ENCODE measurements at regions not wholly inside any gene's neighbourhood (a gene's known extent, or its start where the extent isn't known, plus 50 kb on each side); places are given as distances from the start of the nearest gene placed in this dataset.

DNA sequence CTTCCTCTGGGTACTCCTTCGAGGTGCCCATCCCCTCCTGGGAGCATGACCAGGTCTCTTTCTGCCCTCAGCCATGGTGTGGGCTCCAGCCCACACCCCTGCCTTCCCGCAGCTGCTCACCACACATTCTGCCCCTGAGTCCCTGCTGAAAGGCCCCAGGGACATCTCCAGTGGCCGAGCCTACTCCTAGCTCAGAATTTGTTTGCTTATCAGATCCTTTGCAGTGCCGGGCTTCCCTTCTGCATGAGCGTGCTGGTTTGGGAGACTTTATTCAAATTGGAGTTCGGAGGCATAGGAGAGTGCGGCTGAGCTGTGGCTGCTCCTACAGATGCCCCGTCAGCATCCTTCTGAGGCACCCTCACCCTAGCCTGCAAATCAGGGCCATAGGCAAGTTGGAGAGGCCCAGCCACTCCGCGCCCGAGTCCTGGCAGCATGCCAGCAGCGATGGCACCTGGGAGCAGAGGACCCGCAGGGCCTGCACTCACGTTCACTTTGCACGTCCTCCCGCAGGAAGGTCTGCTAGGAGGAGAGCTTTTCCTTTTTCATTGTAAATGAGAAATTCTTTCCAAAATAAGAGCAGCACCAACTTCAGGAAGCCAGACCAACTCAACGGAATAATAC, 327.3 kb downstream of the QKI start:
- TF ChIP-seq, protein P1, sequence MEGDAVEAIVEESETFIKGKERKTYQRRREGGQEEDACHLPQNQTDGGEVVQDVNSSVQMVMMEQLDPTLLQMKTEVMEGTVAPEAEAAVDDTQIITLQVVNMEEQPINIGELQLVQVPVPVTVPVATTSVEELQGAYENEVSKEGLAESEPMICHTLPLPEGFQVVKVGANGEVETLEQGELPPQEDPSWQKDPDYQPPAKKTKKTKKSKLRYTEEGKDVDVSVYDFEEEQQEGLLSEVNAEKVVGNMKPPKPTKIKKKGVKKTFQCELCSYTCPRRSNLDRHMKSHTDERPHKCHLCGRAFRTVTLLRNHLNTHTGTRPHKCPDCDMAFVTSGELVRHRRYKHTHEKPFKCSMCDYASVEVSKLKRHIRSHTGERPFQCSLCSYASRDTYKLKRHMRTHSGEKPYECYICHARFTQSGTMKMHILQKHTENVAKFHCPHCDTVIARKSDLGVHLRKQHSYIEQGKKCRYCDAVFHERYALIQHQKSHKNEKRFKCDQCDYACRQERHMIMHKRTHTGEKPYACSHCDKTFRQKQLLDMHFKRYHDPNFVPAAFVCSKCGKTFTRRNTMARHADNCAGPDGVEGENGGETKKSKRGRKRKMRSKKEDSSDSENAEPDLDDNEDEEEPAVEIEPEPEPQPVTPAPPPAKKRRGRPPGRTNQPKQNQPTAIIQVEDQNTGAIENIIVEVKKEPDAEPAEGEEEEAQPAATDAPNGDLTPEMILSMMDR (IDR thresholded peaks at IDR 0.05; ENCODE audit: insufficient read depth, low read depth, low read length): no peak
- no peak for TF ChIP-seq EZH2 (IDR thresholded peaks at IDR 0.05; ENCODE audit: insufficient read depth, low read length)
